Uterus (tissue), 2 donors: ENCODE measurements at regions not wholly inside any gene's neighbourhood (a gene's known extent, or its start where the extent isn't known, plus 50 kb on each side); places are given as distances from the start of the nearest gene placed in this dataset.

Source experiments
- CTCF ChIP-seq, 4 experiments: fragments of 200-600 bp in 2 of 4; fragments of 450-650 bp in 2 of 4; sonication (generic) in 2 of 4; IDR thresholded peaks; one replicate each; pipeline ENCODE4 v1.5.1; 2016 to 2019; ENCODE audit warnings: antibody characterized with exemption in 4 of 4, mild to moderate bottlenecking in 2 of 4, moderate library complexity in 1 of 4
- POLR2A ChIP-seq, 2 donors: fragments of 450-650 bp; IDR thresholded peaks; one replicate each; pipeline ENCODE4 v1.6.1; 2016; ENCODE audit warnings: antibody characterized with exemption in 2 of 2, mild to moderate bottlenecking in 1 of 2, moderate library complexity in 1 of 2

GRCh38 chr11:30786256-30787110, 200.3 kb upstream of the MPPED2 start:
- TF ChIP-seq CTCF (IDR thresholded peaks at IDR 0.05): no peak
- no peak for TF ChIP-seq POLR2A (IDR thresholded peaks at IDR 0.05)
